Osteocyte (in vitro differentiated cells): ENCODE measurements at regions not wholly inside any gene's neighbourhood (a gene's known extent, or its start where the extent isn't known, plus 50 kb on each side); places are given as distances from the start of the nearest gene placed in this dataset.

Experiments
- DNase-seq: peaks from one replicate; pipeline ENCODE4 v3.0.0; 2021; ENCODE audit warnings: mixed read lengths; ENCODE audit not compliant: unreplicated experiment; ENCODE audit errors: extremely low spot score
- H3K27ac Mint-ChIP-seq: one replicate; pipeline ENCODE4 v1.8.0; 2021; ENCODE audit warnings: mild to moderate bottlenecking, mixed read lengths; ENCODE audit not compliant: unreplicated experiment
- H3K27me3 Mint-ChIP-seq: one replicate; pipeline ENCODE4 v1.8.0; 2021; ENCODE audit warnings: mixed read lengths; ENCODE audit not compliant: unreplicated experiment
- H3K36me3 Mint-ChIP-seq: one replicate; pipeline ENCODE4 v1.8.0; 2021; ENCODE audit warnings: mixed read lengths; ENCODE audit not compliant: unreplicated experiment
- H3K4me1 Mint-ChIP-seq: one replicate; pipeline ENCODE4 v1.8.0; 2021; ENCODE audit warnings: mixed read lengths; ENCODE audit not compliant: unreplicated experiment
- H3K4me3 Mint-ChIP-seq: one replicate; pipeline ENCODE4 v1.8.0; 2021; ENCODE audit warnings: mild to moderate bottlenecking, moderate library complexity, mixed read lengths; ENCODE audit not compliant: unreplicated experiment
- H3K9me3 Mint-ChIP-seq: one replicate; pipeline ENCODE4 v1.8.0; 2021; ENCODE audit warnings: mixed read lengths; ENCODE audit not compliant: unreplicated experiment
- TF ChIP-seq, protein P1 (sequence below): fragments of 200-600 bp; sonication (generic); IDR thresholded peaks from 2 replicates; pipeline ENCODE4 v1.5.0; 2021; ENCODE audit warnings: antibody characterized with exemption, mild to moderate bottlenecking, moderate library complexity

DNA sequence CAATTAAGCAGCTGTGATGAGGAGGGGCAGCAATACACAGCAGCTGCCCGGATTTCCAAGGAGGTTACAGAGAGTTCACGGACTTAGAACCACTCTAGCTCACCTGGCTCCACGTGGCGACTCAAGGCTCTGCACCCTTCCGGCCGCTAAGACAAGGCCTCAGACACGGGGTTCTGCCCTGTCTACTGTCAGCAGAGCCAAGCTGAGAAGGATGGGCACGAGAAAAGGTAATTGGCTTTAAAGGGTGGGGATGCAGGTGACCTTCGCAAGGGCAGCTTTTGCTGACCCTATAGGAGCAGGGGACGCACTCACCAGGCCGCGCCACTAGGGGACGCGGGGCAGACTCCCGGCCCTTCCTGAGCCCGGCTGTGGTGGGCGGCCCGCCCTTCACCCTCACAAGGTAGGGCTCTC, 152.4 kb downstream of the KIF20B start:
- H3K36me3 Mint-ChIP-seq: no peaks in the 10 kb centered on the region
- H3K27me3 Mint-ChIP-seq: peaks cover 47% of the 10 kb centered on the region
- no peak overlapping the region for H3K27ac Mint-ChIP-seq
- no peak for DNase-seq
- H3K4me1 Mint-ChIP-seq: no peaks in the 10 kb centered on the region
- H3K9me3 Mint-ChIP-seq: no peaks in the 10 kb centered on the region
- no peak overlapping the region for H3K4me3 Mint-ChIP-seq
- TF ChIP-seq, protein P1, sequence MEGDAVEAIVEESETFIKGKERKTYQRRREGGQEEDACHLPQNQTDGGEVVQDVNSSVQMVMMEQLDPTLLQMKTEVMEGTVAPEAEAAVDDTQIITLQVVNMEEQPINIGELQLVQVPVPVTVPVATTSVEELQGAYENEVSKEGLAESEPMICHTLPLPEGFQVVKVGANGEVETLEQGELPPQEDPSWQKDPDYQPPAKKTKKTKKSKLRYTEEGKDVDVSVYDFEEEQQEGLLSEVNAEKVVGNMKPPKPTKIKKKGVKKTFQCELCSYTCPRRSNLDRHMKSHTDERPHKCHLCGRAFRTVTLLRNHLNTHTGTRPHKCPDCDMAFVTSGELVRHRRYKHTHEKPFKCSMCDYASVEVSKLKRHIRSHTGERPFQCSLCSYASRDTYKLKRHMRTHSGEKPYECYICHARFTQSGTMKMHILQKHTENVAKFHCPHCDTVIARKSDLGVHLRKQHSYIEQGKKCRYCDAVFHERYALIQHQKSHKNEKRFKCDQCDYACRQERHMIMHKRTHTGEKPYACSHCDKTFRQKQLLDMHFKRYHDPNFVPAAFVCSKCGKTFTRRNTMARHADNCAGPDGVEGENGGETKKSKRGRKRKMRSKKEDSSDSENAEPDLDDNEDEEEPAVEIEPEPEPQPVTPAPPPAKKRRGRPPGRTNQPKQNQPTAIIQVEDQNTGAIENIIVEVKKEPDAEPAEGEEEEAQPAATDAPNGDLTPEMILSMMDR: peak; percentile 8

DNA sequence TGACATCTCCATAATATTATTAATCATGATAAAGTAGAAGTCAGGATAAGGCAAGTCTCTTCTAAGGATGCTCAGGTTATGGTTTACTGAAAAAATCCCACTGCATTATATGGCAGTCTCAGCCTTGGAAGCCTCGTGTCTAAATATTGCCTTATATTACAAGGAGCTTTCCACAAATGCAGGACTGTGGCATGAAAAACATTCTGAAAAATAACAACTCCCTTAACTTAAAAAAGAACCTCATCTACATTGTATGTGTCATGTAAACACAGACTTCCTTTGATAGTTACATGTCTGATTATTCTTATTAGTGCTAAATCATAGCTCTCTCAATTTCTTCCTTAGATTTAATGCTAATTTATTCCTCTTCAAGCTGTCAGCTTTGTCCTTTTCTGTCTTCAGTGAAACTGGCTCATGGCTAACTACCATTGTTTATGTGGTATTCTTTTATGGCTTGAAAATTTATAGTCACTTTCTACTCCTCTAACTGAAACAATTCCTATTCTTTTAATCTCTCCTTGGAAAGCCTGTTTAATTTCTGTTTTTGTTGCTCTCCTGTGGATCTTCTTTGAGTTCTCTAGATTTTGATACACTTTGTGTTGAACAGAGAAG, 156.1 kb downstream of the KIF20B start:
- TF ChIP-seq, protein P1: no peak
- no peak overlapping the region for H3K27ac Mint-ChIP-seq
- H3K4me1 Mint-ChIP-seq: peaks cover 6% of the 10 kb centered on the region
- H3K27me3 Mint-ChIP-seq: peaks cover 43% of the 10 kb centered on the region
- no peak for DNase-seq
- H3K9me3 Mint-ChIP-seq: no peaks in the 10 kb centered on the region
- H3K36me3 Mint-ChIP-seq: no peaks in the 10 kb centered on the region
- no peak overlapping the region for H3K4me3 Mint-ChIP-seq

DNA sequence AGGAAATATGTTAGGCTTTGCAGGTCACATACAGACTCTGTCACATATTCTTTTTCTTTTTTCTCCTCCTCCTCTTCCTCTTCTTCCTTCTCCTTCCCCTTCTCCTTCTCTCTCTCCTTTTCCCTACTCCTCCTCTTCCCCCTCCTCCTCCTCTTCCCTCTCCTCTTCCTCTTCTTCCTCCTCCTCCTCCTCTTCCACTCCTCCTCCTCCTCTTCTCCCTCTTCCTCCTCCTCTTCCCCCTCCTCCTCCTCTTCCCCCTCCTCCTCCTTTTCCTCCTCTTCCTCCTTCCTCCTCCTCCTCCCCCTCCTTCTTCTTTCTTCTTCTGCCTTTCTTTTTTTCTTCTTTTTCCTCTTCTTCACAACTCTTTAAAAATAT, 159.8 kb downstream of the KIF20B start:
- no peaks in the 10 kb centered on the region for H3K36me3 Mint-ChIP-seq
- no peak for DNase-seq
- TF ChIP-seq, protein P1: no peak
- H3K27ac Mint-ChIP-seq: no peak overlapping the region
- peaks cover 6% of the 10 kb centered on the region for H3K4me1 Mint-ChIP-seq
- no peak overlapping the region for H3K4me3 Mint-ChIP-seq
- no peaks in the 10 kb centered on the region for H3K9me3 Mint-ChIP-seq
- H3K27me3 Mint-ChIP-seq: peaks cover 47% of the 10 kb centered on the region

DNA sequence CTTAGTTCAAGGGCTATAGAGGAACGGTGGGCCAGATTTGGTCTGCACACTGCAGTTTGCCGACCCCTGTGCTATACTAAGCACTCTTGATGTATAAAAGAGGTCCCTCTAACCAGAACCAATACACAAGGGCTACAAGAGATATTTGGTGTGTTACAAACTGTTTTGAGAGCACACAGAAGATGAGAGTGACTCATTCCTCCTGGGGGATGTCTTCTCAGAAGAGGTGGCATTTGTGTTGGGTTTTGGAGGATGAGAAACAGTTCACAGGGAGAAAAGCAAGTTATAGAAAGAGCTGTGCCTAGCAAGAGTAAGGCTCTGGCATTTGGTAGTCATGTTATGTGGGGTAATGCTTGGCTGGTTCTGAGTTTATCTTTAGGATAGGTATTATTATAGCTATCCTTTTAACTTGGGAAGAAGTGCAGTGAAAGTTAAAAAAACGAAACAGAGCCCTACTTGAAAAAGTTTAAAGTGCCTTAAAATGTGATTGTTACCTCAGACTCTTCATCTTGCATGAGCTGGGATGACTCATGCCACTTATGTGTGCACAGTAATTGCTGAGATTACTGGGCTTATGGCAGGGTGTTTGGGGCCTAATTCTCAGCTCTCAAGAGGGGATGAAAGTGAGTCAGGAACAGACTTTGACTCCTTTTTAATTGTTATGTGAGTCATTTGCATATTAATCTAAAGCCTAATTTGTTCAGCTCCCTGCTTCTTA, 160.4 kb downstream of the KIF20B start:
- no peak for DNase-seq
- Mint-ChIP-seq H3K27ac (no peak overlapping the region), H3K36me3 (no peaks in the 10 kb centered on the region), H3K4me3 (no peak overlapping the region), H3K9me3 (no peaks in the 10 kb centered on the region), H3K4me1 (peaks cover 6% of the 10 kb centered on the region), H3K27me3 (peaks cover 46% of the 10 kb centered on the region)
- TF ChIP-seq, protein P1: no peak

DNA sequence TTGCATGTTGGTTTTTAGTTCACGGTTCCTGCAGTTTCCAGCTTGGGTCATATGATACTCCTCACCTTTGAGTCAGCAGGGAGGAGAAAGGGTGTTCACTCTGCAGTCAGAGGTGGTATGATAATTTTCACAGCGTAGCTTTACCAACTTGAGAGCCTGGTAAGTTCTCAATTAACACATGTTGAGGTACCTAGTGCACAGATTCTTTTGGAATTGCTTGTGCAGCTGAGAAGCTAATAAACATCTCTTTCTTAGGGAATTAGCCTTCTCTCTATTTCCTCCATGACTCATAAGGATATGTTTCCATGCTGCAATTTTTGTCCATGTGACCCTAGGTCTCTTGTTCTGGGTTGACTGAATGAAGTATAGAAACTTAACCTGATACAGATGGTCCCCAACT, 166.6 kb downstream of the KIF20B start:
- H3K9me3 Mint-ChIP-seq: no peaks in the 10 kb centered on the region
- no peak overlapping the region for H3K27ac Mint-ChIP-seq
- TF ChIP-seq, protein P1: no peak
- peaks cover 26% of the 10 kb centered on the region for H3K27me3 Mint-ChIP-seq
- H3K36me3 Mint-ChIP-seq: no peaks in the 10 kb centered on the region
- no peak for DNase-seq
- no peak overlapping the region for H3K4me3 Mint-ChIP-seq
- H3K4me1 Mint-ChIP-seq: no peaks in the 10 kb centered on the region
